Heart right ventricle (tissue), 16 donors: ENCODE measurements at regions not wholly inside any gene's neighbourhood (a gene's known extent, or its start where the extent isn't known, plus 50 kb on each side); places are given as distances from the start of the nearest gene placed in this dataset.

Source experiments
- ATAC-seq, 8 donors: fragments of 200-7000 bp; cut with Tn5 transposase; one replicate each; pipeline ENCODE4 v1.9.1; 2020; ENCODE audit warnings: mild to moderate bottlenecking in 8 of 8, moderate library complexity in 8 of 8, moderate number of reproducible peaks in 1 of 8
- DNase-seq, 2 donors: peaks; one replicate each; pipeline ENCODE4 v3.0.0-alpha.2; 2020
- H3K27ac ChIP-seq, 10 donors: fragments of 200-600 bp; sonication (generic) in 2 of 10; one replicate each; pipeline versions ENCODE4 v1.5.0 to v1.8.0; 2020 to 2022; ENCODE audit warnings: mild to moderate bottlenecking in 3 of 10
- H3K27me3 ChIP-seq, 7 donors: fragments of 200-600 bp; one replicate each; pipeline ENCODE4 v1.8.0; 2021 to 2022; ENCODE audit warnings: mild to moderate bottlenecking in 2 of 7
- H3K36me3 ChIP-seq, 9 donors: fragments of 200-600 bp; sonication (generic) in 1 of 9; one replicate each; pipeline versions ENCODE4 v1.5.0 to v1.8.0; 2020 to 2022; ENCODE audit warnings: mild to moderate bottlenecking in 2 of 9
- H3K4me1 ChIP-seq, 9 donors: fragments of 200-600 bp; sonication (generic) in 1 of 9; one replicate each; pipeline versions ENCODE4 v1.5.0 to v1.8.0; 2020 to 2022; ENCODE audit warnings: mild to moderate bottlenecking in 4 of 9
- H3K4me3 ChIP-seq, 10 donors: fragments of 200-600 bp; sonication (generic) in 2 of 10; one replicate each; pipeline versions ENCODE4 v1.5.0 to v1.8.0; 2020 to 2022; ENCODE audit warnings: mild to moderate bottlenecking in 7 of 10, moderate library complexity in 2 of 10
- H3K9me3 ChIP-seq, 11 donors: fragments of 200-600 bp in 10 of 11; sonication (generic) in 2 of 11; one replicate each; pipeline versions ENCODE4 v1.5.0 to v1.8.0; 2013 to 2022; ENCODE audit warnings: mild to moderate bottlenecking in 2 of 11, control low read depth in 1 of 11, moderate library complexity in 1 of 11
- WGBS, 2 donors: extraction: QIAGEN DNeasy Blood & Tissue Kit; methylation state at CpG; one replicate each; pipeline ENCODE4 v1.1.7; 2013; ENCODE audit warnings: inconsistent platforms in 1 of 2; 5-methylcytosine and 5-hydroxymethylcytosine counted together
- intact Hi-C, 10 donors: fragments of 100-400 bp; cut with DNase I; formaldehyde crosslinking; loops; one replicate each; pipeline versions ENCODE4 v1.11.1 to v1.14.2; 2022
- TF ChIP-seq, protein P1 (sequence below), 9 donors: fragments of 200-600 bp; sonication (generic) in 2 of 9; IDR thresholded peaks; one replicate each; pipeline versions ENCODE4 v1.5.0 to v1.8.0; 2021 to 2022; ENCODE audit warnings: antibody characterized with exemption in 9 of 9, mild to moderate bottlenecking in 5 of 9, moderate library complexity in 1 of 9
- donor health status: Arrhythmogenic right ventricular cardiomyopathy.
- donor health status: ischemic (EF 13 %, LVEDD 7.1; RV severe dilation, severe dysfunction).
- donor health status: healthy with polysubstance abuse.
- donor health status: DM: no; HTN: yes; CAD: no.
- donor health status: DM: no; HTN: no; CAD: no.
- donor health status: ischemic (EF 25% LVEDD 6.9; RV normal size, moderate dysfunction).
- donor health status: ischemic (EF 25% LVEDD 5.7; RV mildly dilated, moderate dysfunction).
- donor health status: healthy.
- donor health status: DM: yes; HTN: yes; CAD: no.
- donor health status: Ischemic cardiomyopathy.
- donor health status: ischemic (EF 35%, LVEDD 5.7; RV mildly dilated, moderate dysfunction).
- donor health status: nonischemic (EF 11% LVEDD 7.7; RV severe dilation, severe dysfunction).
- donor health status: DM: yes; HTN: yes; CAD: no.
- donor health status: PGD.
- donor health status: ischemic (EF 29% LVEDD 5.4; RV normal size, mild dysfunction).
- donor health status: nonischemic (EF 23%, LVEDD 6.1; RV moderate dilation, normal function).

DNA sequence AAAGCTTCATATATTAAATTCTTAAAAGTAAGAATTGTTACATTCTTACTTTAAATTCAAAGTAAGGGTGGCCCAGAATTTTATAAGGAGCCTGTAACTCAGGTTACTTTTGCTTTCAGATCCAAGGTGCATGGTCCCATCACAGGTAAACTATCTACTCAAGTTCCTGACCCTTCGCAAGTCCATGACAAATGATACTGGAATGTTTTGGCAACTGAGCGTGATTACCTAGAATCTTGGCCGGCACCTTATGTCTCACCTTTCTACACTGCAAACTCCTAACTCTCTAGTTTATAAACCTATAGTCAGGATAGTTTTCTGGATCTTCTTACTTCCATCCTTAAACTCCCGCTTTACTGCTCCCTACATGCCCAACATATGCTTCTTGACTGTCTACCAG lies 67.9 kb upstream of the HMGN3 start:
- H3K27me3 ChIP-seq, result no peaks in the 10 kb centered on the region
- H3K9me3 ChIP-seq, result no peaks in the 10 kb centered on the region
- intact Hi-C loops, result no loop called here
- H3K4me1 ChIP-seq, result no peaks in the 10 kb centered on the region
- TF ChIP-seq, protein P1, sequence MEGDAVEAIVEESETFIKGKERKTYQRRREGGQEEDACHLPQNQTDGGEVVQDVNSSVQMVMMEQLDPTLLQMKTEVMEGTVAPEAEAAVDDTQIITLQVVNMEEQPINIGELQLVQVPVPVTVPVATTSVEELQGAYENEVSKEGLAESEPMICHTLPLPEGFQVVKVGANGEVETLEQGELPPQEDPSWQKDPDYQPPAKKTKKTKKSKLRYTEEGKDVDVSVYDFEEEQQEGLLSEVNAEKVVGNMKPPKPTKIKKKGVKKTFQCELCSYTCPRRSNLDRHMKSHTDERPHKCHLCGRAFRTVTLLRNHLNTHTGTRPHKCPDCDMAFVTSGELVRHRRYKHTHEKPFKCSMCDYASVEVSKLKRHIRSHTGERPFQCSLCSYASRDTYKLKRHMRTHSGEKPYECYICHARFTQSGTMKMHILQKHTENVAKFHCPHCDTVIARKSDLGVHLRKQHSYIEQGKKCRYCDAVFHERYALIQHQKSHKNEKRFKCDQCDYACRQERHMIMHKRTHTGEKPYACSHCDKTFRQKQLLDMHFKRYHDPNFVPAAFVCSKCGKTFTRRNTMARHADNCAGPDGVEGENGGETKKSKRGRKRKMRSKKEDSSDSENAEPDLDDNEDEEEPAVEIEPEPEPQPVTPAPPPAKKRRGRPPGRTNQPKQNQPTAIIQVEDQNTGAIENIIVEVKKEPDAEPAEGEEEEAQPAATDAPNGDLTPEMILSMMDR (IDR thresholded peaks at IDR 0.05), result no peak
- 94% methylated on average over 4 of the region's 4 CpGs for WGBS, 2 donors
- ATAC-seq (no peak), DNase-seq (no peak)
- no peak overlapping the region for H3K27ac ChIP-seq
- H3K36me3 ChIP-seq, result no peaks in the 10 kb centered on the region
- no peak overlapping the region for H3K4me3 ChIP-seq

DNA sequence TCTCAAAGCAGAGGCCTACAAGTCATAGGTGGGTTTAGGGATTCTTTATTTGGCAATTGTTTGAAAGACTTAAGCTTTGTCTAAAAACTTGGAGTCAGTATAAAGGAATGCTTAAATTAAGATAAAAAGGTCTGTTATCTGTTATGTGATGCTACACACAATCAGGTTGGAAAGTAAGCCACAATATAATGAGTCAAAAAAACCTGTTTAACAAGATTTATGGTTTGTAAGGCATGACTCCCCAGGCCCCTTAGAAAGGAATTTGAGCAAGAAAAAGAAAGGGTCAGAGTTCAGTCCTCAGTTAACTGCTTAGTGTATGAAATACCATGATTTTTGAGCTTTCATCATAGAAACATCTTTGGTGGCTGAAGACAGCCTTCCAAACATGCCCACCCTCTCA lies 66.8 kb upstream of the HMGN3 start:
- intact Hi-C loops, result no loop called here
- Histone ChIP-seq H3K4me1 (no peaks in the 10 kb centered on the region), H3K36me3 (no peaks in the 10 kb centered on the region), H3K9me3 (no peaks in the 10 kb centered on the region), H3K27me3 (no peaks in the 10 kb centered on the region), H3K27ac (no peak overlapping the region), H3K4me3 (no peak overlapping the region)
- TF ChIP-seq, protein P1 (IDR thresholded peaks at IDR 0.05), result no peak
- no peak for DNase-seq
- no peak for ATAC-seq

DNA sequence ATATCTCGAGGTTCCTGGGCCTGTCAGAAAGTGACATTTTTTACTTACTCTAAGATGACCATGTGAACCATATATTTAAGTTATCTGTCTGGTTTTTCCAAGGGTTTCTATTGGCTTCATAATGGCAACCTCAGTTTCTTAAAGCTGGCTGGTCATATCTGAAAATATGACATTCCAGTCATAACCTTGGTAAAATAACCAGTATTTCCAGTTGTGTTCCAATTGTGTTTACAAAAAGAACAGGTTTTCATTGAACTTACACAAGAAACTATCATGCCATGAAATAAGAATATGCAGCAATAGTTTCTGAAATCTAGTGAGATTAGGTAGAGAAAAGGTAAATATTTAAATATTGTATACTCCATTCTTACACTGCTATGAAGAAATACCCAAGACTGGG lies 61.7 kb upstream of the HMGN3 start:
- ATAC-seq, result no peak
- no peaks in the 10 kb centered on the region for H3K36me3 ChIP-seq
- TF ChIP-seq, protein P1 (IDR thresholded peaks at IDR 0.05), result no peak

More for the DNA sequence above, 61.7 kb upstream of the HMGN3 start:
- no peak overlapping the region for H3K4me3 ChIP-seq
- DNase-seq, result no peak
- intact Hi-C loops, result no loop called here
- WGBS, 2 donors, result 85 to 88% methylated on average over 1 of the region's 1 CpG
- H3K4me1 ChIP-seq, result no peaks in the 10 kb centered on the region
- H3K27ac ChIP-seq, result no peak overlapping the region
- H3K27me3 ChIP-seq, result no peaks in the 10 kb centered on the region
- H3K9me3 ChIP-seq, result peaks cover 0 to 3% (median 0%) of the 10 kb centered on the region in 11 donors
